Posterior vena cava (tissue), 2 donors: ENCODE measurements at regions not wholly inside any gene's neighbourhood (a gene's known extent, or its start where the extent isn't known, plus 50 kb on each side); places are given as distances from the start of the nearest gene placed in this dataset.

ENCODE experiments used
- DNase-seq: peaks from one replicate; pipeline ENCODE4 v3.0.0-alpha.2; 2020; ENCODE audit warnings: low spot score
- intact Hi-C, 2 donors: fragments of 100-400 bp; cut with DNase I; formaldehyde crosslinking; loops; one replicate each; pipeline versions ENCODE4 v1.14.1 to v1.14.2; 2022 to 2023
- donor health status: DM: yes; HTN: yes; CAD: no.
- donor health status: DM: yes; HTN: yes; CAD: no.

- intact Hi-C loops, result no loop called here
- DNase-seq, result no peak
Measured at GRCh38 chr10:111392910-111393309, 316.1 kb downstream of the ADRA2A start.

GRCh38 chr10:111410740-111411139 lies 333.9 kb downstream of the ADRA2A start:
- no peak for DNase-seq
- intact Hi-C loops, result no loop called here

GRCh38 chr10:111425459-111425858 lies 348.6 kb downstream of the ADRA2A start:
- intact Hi-C loops, result no loop called here
- no peak for DNase-seq

- no peak for DNase-seq
- intact Hi-C loops, result no loop called here
Measured at GRCh38 chr10:111429288-111430028, 352.6 kb downstream of the ADRA2A start.

- DNase-seq, result no peak
- intact Hi-C loops, result no loop called here
Measured at GRCh38 chr10:111430070-111430469, 353.2 kb downstream of the ADRA2A start.

GRCh38 chr10:111432588-111432987 lies 355.8 kb downstream of the ADRA2A start:
- no peak for DNase-seq
- intact Hi-C loops, result no loop called here

- DNase-seq, result no peak
- intact Hi-C loops, result no loop called here
Measured at GRCh38 chr10:111435871-111436270, 359.0 kb downstream of the ADRA2A start.

- no peak for DNase-seq
- intact Hi-C loops, result no loop called here
Measured at GRCh38 chr10:111439034-111439842, 362.4 kb downstream of the ADRA2A start.

- no peak for DNase-seq
- intact Hi-C loops, result no loop called here
Measured at GRCh38 chr10:111440501-111440900, 363.7 kb downstream of the ADRA2A start.

GRCh38 chr10:111445667-111446066 lies 368.8 kb downstream of the ADRA2A start:
- no peak for DNase-seq
- intact Hi-C loops, result no loop called here

GRCh38 chr10:111446966-111447365 lies 370.1 kb downstream of the ADRA2A start:
- intact Hi-C loops, result no loop called here
- no peak for DNase-seq

GRCh38 chr10:111452153-111452552 lies 375.3 kb downstream of the ADRA2A start:
- no peak for DNase-seq

GRCh38 chr10:111455776-111456426 lies 379.1 kb downstream of the ADRA2A start:
- intact Hi-C loops, result no loop called here
- no peak for DNase-seq

More at GRCh38 chr10:111452153-111452552, 375.3 kb downstream of the ADRA2A start:
- intact Hi-C loops, result no loop called here

- intact Hi-C loops, result no loop called here
Measured at GRCh38 chr10:111458256-111458655, 381.4 kb downstream of the ADRA2A start.

GRCh38 chr10:111459967-111460366 lies 383.1 kb downstream of the ADRA2A start:
- no peak for DNase-seq
- intact Hi-C loops, result no loop called here

More at GRCh38 chr10:111458256-111458655, 381.4 kb downstream of the ADRA2A start:
- no peak for DNase-seq

GRCh38 chr10:111472445-111472844 lies 395.6 kb downstream of the ADRA2A start:
- DNase-seq, result no peak
- intact Hi-C loops, result no loop called here

GRCh38 chr10:111473361-111473760 lies 396.5 kb downstream of the ADRA2A start:
- intact Hi-C loops, result no loop called here
- DNase-seq, result no peak

GRCh38 chr10:111474786-111475185 lies 398.0 kb downstream of the ADRA2A start:
- no peak for DNase-seq
- intact Hi-C loops, result no loop called here

- intact Hi-C loops, result no loop called here
- DNase-seq, result no peak
Measured at GRCh38 chr10:111475720-111476119, 398.9 kb downstream of the ADRA2A start.

GRCh38 chr10:111478651-111479050 lies 401.8 kb downstream of the ADRA2A start:
- intact Hi-C loops, result no loop called here
- no peak for DNase-seq
